ENCODE measurements at regions not wholly inside any gene's neighbourhood (a gene's known extent, or its start where the extent isn't known, plus 50 kb on each side); places are given as distances from the start of the nearest gene placed in this dataset.

DNA sequence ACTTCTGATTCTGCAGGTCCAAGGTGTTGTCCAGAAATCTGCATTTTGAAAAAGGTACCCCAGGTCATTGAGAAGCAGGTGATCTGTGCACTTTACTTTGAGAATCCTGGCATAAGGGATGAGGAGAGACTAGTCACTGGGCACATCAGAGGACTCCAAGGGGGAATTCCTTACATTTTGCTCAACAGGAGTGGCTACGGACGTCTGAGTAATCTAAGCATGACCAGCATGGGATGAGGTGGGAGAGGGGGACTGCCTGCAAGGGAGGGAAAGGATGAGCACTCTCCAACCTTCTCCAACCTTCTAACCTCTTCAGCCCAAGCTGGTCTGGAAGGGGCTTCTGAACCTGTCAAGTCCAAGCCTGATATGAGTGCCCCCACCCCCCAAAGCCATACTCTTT, 55.5 kb downstream of the MARCHF4 start:
- Histone ChIP-seq H4K91ac (ENCODE audit: low read depth, low read length) (no peak overlapping the region), H3K4me1 (ENCODE audit: control insufficient read depth in 1 of 2, insufficient read depth in 2 of 2, low read length in 2 of 2) (peaks cover 0 to 3% of the 10 kb centered on the region in 2 experiments), H3K36me3 (ENCODE audit: control insufficient read depth in 1 of 2, insufficient read depth in 2 of 2, low read length in 2 of 2) (no peaks in the 10 kb centered on the region), H2AK5ac (ENCODE audit: low read length) (no peak overlapping the region), H3K27ac (ENCODE audit: low read depth, low read length) (no peak overlapping the region), H3K4me2 (ENCODE audit: low read length) (no peak overlapping the region), H4K12ac (ENCODE audit: low read depth, low read length) (no peak overlapping the region), H3K14ac (ENCODE audit: low read length) (no peak overlapping the region), H2BK12ac (ENCODE audit: low read length) (no peak overlapping the region), H2BK120ac (ENCODE audit: insufficient read depth, low read length, poor library complexity) (no peak overlapping the region), H3K79me2 (ENCODE audit: control insufficient read depth, insufficient read depth, low read length, poor library complexity) (no peaks in the 10 kb centered on the region), H3K9ac (ENCODE audit: low read length) (no peak overlapping the region), H3K27me3 (ENCODE audit: insufficient read depth, low read length) (no peaks in the 10 kb centered on the region), H3K4ac (ENCODE audit: low read depth, low read length) (no peak overlapping the region), H2BK5ac (ENCODE audit: low read depth, low read length, poor library complexity) (no peak overlapping the region), H3K23ac (ENCODE audit: low read length) (no peak overlapping the region), H4K8ac (ENCODE audit: low read depth, low read length) (no peak overlapping the region), H3K4me3 (ENCODE audit: low read depth, low read length) (no peak overlapping the region), H3K79me1 (ENCODE audit: low read length) (no peaks in the 10 kb centered on the region), H3K9me3 (ENCODE audit: insufficient read depth, low read depth, low read length) (no peaks in the 10 kb centered on the region), H2AFZ (ENCODE audit: insufficient read depth, low read length, poor library complexity) (no peak overlapping the region), H3K18ac (ENCODE audit: low read length) (no peak overlapping the region)
- DNase-seq: peak; percentile 79 to 87
- no CpG with 5 or more reads among the region's 2 CpGs for WGBS (ENCODE audit: extremely low coverage, insufficient coverage, insufficient read length)

- H3K36me3 ChIP-seq (ENCODE audit: control insufficient read depth in 1 of 2, insufficient read depth in 2 of 2, low read length in 2 of 2): no peaks in the 10 kb centered on the region
- H2BK5ac ChIP-seq (ENCODE audit: low read depth, low read length, poor library complexity): no peak overlapping the region
- no peak overlapping the region for H2AK5ac ChIP-seq (ENCODE audit: low read length)
- no peak overlapping the region for H2BK120ac ChIP-seq (ENCODE audit: insufficient read depth, low read length, poor library complexity)
- H3K79me2 ChIP-seq (ENCODE audit: control insufficient read depth, insufficient read depth, low read length, poor library complexity): no peaks in the 10 kb centered on the region
- H2AFZ ChIP-seq (ENCODE audit: insufficient read depth, low read length, poor library complexity): no peak overlapping the region
- no peaks in the 10 kb centered on the region for H3K27me3 ChIP-seq (ENCODE audit: insufficient read depth, low read length)
- H3K79me1 ChIP-seq (ENCODE audit: low read length): no peaks in the 10 kb centered on the region
- peak; percentile 93 to 95 for DNase-seq
- no peak overlapping the region for H3K4me3 ChIP-seq (ENCODE audit: low read depth, low read length)
- no peak overlapping the region for H3K14ac ChIP-seq (ENCODE audit: low read length)
- H4K91ac ChIP-seq (ENCODE audit: low read depth, low read length): no peak overlapping the region
- peak overlapping the region; percentile 2 for H3K4me2 ChIP-seq (ENCODE audit: low read length)
- H3K27ac ChIP-seq (ENCODE audit: low read depth, low read length): no peak overlapping the region
- no peak overlapping the region for H3K9ac ChIP-seq (ENCODE audit: low read length)
- no peak overlapping the region for H3K4ac ChIP-seq (ENCODE audit: low read depth, low read length)
- H4K12ac ChIP-seq (ENCODE audit: low read depth, low read length): no peak overlapping the region
- H2BK12ac ChIP-seq (ENCODE audit: low read length): no peak overlapping the region
- H3K23ac ChIP-seq (ENCODE audit: low read length): no peak overlapping the region
- no peak overlapping the region for H3K18ac ChIP-seq (ENCODE audit: low read length)
- no peaks in the 10 kb centered on the region for H3K9me3 ChIP-seq (ENCODE audit: insufficient read depth, low read depth, low read length)
- peaks cover 0 to 3% of the 10 kb centered on the region in 2 experiments for H3K4me1 ChIP-seq (ENCODE audit: control insufficient read depth in 1 of 2, insufficient read depth in 2 of 2, low read length in 2 of 2)
- no CpG with 5 or more reads among the region's 19 CpGs for WGBS (ENCODE audit: extremely low coverage, insufficient coverage, insufficient read length)
- no peak overlapping the region for H4K8ac ChIP-seq (ENCODE audit: low read depth, low read length)
These were observed 56.3 kb downstream of the MARCHF4 start for GRCh38 chr2:216315802-216316603.

DNA sequence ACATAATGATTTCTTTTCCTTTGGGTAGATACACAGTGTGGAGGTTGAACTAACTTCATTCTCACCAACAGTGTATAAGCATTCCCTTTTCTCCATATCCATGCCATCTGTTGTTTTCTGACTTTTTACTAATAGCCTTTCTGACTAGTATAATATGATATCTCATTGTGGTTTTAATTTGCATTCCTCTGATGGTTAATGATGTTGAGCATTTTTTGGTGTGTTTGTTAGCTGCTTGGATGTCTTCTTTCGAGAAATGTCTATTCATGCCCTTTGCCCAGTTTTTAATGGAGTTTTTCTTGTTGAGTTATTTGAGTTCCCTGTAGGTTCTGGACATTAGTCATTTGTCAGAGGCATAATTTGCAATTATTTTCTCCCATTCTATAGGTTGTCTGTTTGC, 59.8 kb downstream of the MARCHF4 start:
- Histone ChIP-seq H3K79me2 (ENCODE audit: control insufficient read depth, insufficient read depth, low read length, poor library complexity) (no peaks in the 10 kb centered on the region), H2AFZ (ENCODE audit: insufficient read depth, low read length, poor library complexity) (no peak overlapping the region), H3K4me2 (ENCODE audit: low read length) (no peak overlapping the region), H3K23ac (ENCODE audit: low read length) (no peak overlapping the region), H2BK12ac (ENCODE audit: low read length) (no peak overlapping the region), H4K91ac (ENCODE audit: low read depth, low read length) (no peak overlapping the region), H3K9me3 (ENCODE audit: insufficient read depth, low read depth, low read length) (no peaks in the 10 kb centered on the region), H3K4me3 (ENCODE audit: low read depth, low read length) (no peak overlapping the region), H2AK5ac (ENCODE audit: low read length) (no peak overlapping the region), H4K12ac (ENCODE audit: low read depth, low read length) (no peak overlapping the region), H3K27ac (ENCODE audit: low read depth, low read length) (no peak overlapping the region), H3K4ac (ENCODE audit: low read depth, low read length) (no peak overlapping the region), H3K36me3 (ENCODE audit: control insufficient read depth in 1 of 2, insufficient read depth in 2 of 2, low read length in 2 of 2) (no peaks in the 10 kb centered on the region), H3K27me3 (ENCODE audit: insufficient read depth, low read length) (no peaks in the 10 kb centered on the region), H2BK120ac (ENCODE audit: insufficient read depth, low read length, poor library complexity) (no peak overlapping the region), H3K4me1 (ENCODE audit: control insufficient read depth in 1 of 2, insufficient read depth in 2 of 2, low read length in 2 of 2) (peaks cover 0 to 3% of the 10 kb centered on the region in 2 experiments), H3K79me1 (ENCODE audit: low read length) (no peaks in the 10 kb centered on the region), H3K18ac (ENCODE audit: low read length) (no peak overlapping the region), H4K8ac (ENCODE audit: low read depth, low read length) (no peak overlapping the region), H3K9ac (ENCODE audit: low read length) (no peak overlapping the region), H2BK5ac (ENCODE audit: low read depth, low read length, poor library complexity) (no peak overlapping the region), H3K14ac (ENCODE audit: low read length) (no peak overlapping the region)
- DNase-seq: no peak
- no CpG with 5 or more reads among the region's 1 CpG for WGBS (ENCODE audit: extremely low coverage, insufficient coverage, insufficient read length)

DNA sequence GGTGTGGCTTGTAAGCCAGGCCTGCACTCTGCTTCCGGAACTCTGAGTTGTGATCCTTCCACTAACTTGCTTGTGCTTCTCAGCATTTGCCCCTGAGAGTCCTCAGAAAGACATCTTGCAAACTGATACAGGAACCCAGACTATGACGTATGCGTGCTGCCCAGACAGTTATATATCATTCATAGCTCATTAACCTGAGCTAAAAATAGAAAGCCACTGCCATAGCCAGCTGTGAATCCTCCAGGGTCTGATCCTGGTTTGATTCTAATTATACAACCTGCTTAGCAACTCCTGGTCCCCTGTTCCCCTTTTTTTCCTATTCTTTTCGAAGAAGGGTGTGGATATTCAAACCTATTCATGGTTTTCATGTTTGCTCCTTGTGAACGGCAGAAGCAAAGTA, 63.7 kb downstream of the MARCHF4 start:
- no peak overlapping the region for H3K9ac ChIP-seq (ENCODE audit: low read length)
- no peaks in the 10 kb centered on the region for H3K36me3 ChIP-seq (ENCODE audit: control insufficient read depth in 1 of 2, insufficient read depth in 2 of 2, low read length in 2 of 2)
- H3K18ac ChIP-seq (ENCODE audit: low read length): no peak overlapping the region
- no peak overlapping the region for H3K4ac ChIP-seq (ENCODE audit: low read depth, low read length)
- no peak overlapping the region for H3K27ac ChIP-seq (ENCODE audit: low read depth, low read length)
- no peak overlapping the region for H2AK5ac ChIP-seq (ENCODE audit: low read length)
- H2BK12ac ChIP-seq (ENCODE audit: low read length): no peak overlapping the region
- no peaks in the 10 kb centered on the region for H3K9me3 ChIP-seq (ENCODE audit: insufficient read depth, low read depth, low read length)
- no peak overlapping the region for H2AFZ ChIP-seq (ENCODE audit: insufficient read depth, low read length, poor library complexity)
- no peak overlapping the region for H2BK120ac ChIP-seq (ENCODE audit: insufficient read depth, low read length, poor library complexity)
- H3K23ac ChIP-seq (ENCODE audit: low read length): no peak overlapping the region
- no peak overlapping the region for H4K12ac ChIP-seq (ENCODE audit: low read depth, low read length)
- no CpG with 5 or more reads among the region's 5 CpGs for WGBS (ENCODE audit: extremely low coverage, insufficient coverage, insufficient read length)
- H3K4me2 ChIP-seq (ENCODE audit: low read length): no peak overlapping the region
- no peaks in the 10 kb centered on the region for H3K79me2 ChIP-seq (ENCODE audit: control insufficient read depth, insufficient read depth, low read length, poor library complexity)
- no peak overlapping the region for H3K14ac ChIP-seq (ENCODE audit: low read length)
- no peak overlapping the region for H4K91ac ChIP-seq (ENCODE audit: low read depth, low read length)
- DNase-seq: no peak
- H3K27me3 ChIP-seq (ENCODE audit: insufficient read depth, low read length): no peaks in the 10 kb centered on the region
- H2BK5ac ChIP-seq (ENCODE audit: low read depth, low read length, poor library complexity): no peak overlapping the region
- no peaks in the 10 kb centered on the region for H3K79me1 ChIP-seq (ENCODE audit: low read length)
- H3K4me3 ChIP-seq (ENCODE audit: low read depth, low read length): no peak overlapping the region
- no peak overlapping the region for H4K8ac ChIP-seq (ENCODE audit: low read depth, low read length)
- H3K4me1 ChIP-seq (ENCODE audit: control insufficient read depth in 1 of 2, insufficient read depth in 2 of 2, low read length in 2 of 2): peaks cover 2% of the 10 kb centered on the region in 2 experiments
